ENCODE measurements at regions not wholly inside any gene's neighbourhood (a gene's known extent, or its start where the extent isn't known, plus 50 kb on each side); places are given as distances from the start of the nearest gene placed in this dataset.

- no peak for TF ChIP-seq CTCF (IDR thresholded peaks at IDR 0.05 in 2 of 3, conservative IDR thresholded peaks at IDR 0.05 in 1 of 3; ENCODE audit: borderline replicate concordance in 1 of 3, insufficient read depth in 1 of 3, low read depth in 2 of 3, low read length in 2 of 3)
- no peak for TF ChIP-seq POLR2A (IDR thresholded peaks at IDR 0.05; ENCODE audit: borderline replicate concordance, extremely low read depth, insufficient read depth, insufficient read length)
- no peak for TF ChIP-seq ZFX (IDR thresholded peaks at IDR 0.05)
- TF ChIP-seq REST (IDR thresholded peaks at IDR 0.05; ENCODE audit: low read depth) = no peak
Observed at GRCh38 chr16:86347090-86347489, 163.2 kb upstream of the FOXF1 start.
